ENCODE measurements at regions not wholly inside any gene's neighbourhood (a gene's known extent, or its start where the extent isn't known, plus 50 kb on each side); places are given as distances from the start of the nearest gene placed in this dataset.

- H3K36me3 ChIP-seq: no peaks in the 10 kb centered on the region
Observed at GRCh38 chr7:97275475-97275874, 158.0 kb downstream of the SDHAF3 start.

GRCh38 chr7:97280950-97281349, 163.5 kb downstream of the SDHAF3 start:
- Histone ChIP-seq H3K27me3 (no peaks in the 10 kb centered on the region), H3K27ac (no peak overlapping the region), H3K36me3 (no peaks in the 10 kb centered on the region), H3K4me1 (no peaks in the 10 kb centered on the region), H3K4me3 (no peak overlapping the region), H3K9me3 (no peaks in the 10 kb centered on the region)
- TF ChIP-seq CTCF (IDR thresholded peaks at IDR 0.05): no peak
- no peak for DNase-seq (ENCODE audit: low spot score)

More at GRCh38 chr7:97275475-97275874, 158.0 kb downstream of the SDHAF3 start:
- H3K9me3 ChIP-seq: no peaks in the 10 kb centered on the region
- DNase-seq (ENCODE audit: low spot score): no peak
- TF ChIP-seq CTCF (IDR thresholded peaks at IDR 0.05): no peak
- no peaks in the 10 kb centered on the region for H3K27me3 ChIP-seq
- H3K4me3 ChIP-seq: no peak overlapping the region
- no peaks in the 10 kb centered on the region for H3K4me1 ChIP-seq
- H3K27ac ChIP-seq: no peak overlapping the region

- no peak for TF ChIP-seq CTCF (IDR thresholded peaks at IDR 0.05)
- Histone ChIP-seq H3K36me3 (no peaks in the 10 kb centered on the region), H3K4me1 (no peaks in the 10 kb centered on the region), H3K27ac (no peak overlapping the region), H3K9me3 (no peaks in the 10 kb centered on the region), H3K27me3 (no peaks in the 10 kb centered on the region), H3K4me3 (no peak overlapping the region)
- DNase-seq (ENCODE audit: low spot score): no peak
Observed at GRCh38 chr7:97285348-97285747, 167.8 kb downstream of the SDHAF3 start.

GRCh38 chr7:97293031-97293430, 175.5 kb downstream of the SDHAF3 start:
- no peak overlapping the region for H3K27ac ChIP-seq
- no peaks in the 10 kb centered on the region for H3K9me3 ChIP-seq
- no peaks in the 10 kb centered on the region for H3K4me1 ChIP-seq
- no peak overlapping the region for H3K4me3 ChIP-seq
- TF ChIP-seq CTCF (IDR thresholded peaks at IDR 0.05): no peak
- H3K36me3 ChIP-seq: no peaks in the 10 kb centered on the region
- DNase-seq (ENCODE audit: low spot score): no peak
- H3K27me3 ChIP-seq: no peaks in the 10 kb centered on the region

- no peak for TF ChIP-seq CTCF (IDR thresholded peaks at IDR 0.05)
- no peak overlapping the region for H3K4me3 ChIP-seq
- H3K27ac ChIP-seq: no peak overlapping the region
- no peaks in the 10 kb centered on the region for H3K27me3 ChIP-seq
- no peaks in the 10 kb centered on the region for H3K4me1 ChIP-seq
- H3K36me3 ChIP-seq: no peaks in the 10 kb centered on the region
- no peak for DNase-seq (ENCODE audit: low spot score)
- no peaks in the 10 kb centered on the region for H3K9me3 ChIP-seq
Observed at GRCh38 chr7:97298561-97298960, 181.1 kb downstream of the SDHAF3 start.

- Histone ChIP-seq H3K9me3 (no peaks in the 10 kb centered on the region), H3K4me3 (no peak overlapping the region), H3K4me1 (no peaks in the 10 kb centered on the region), H3K27ac (no peak overlapping the region), H3K27me3 (no peaks in the 10 kb centered on the region), H3K36me3 (no peaks in the 10 kb centered on the region)
- DNase-seq (ENCODE audit: low spot score): no peak
- no peak for TF ChIP-seq CTCF (IDR thresholded peaks at IDR 0.05)
Observed at GRCh38 chr7:97305589-97305988, 188.1 kb downstream of the SDHAF3 start.

Data from right atrium auricular region (tissue), 2 donors.